ENCODE measurements at regions not wholly inside any gene's neighbourhood (a gene's known extent, or its start where the extent isn't known, plus 50 kb on each side); places are given as distances from the start of the nearest gene placed in this dataset.

DNA sequence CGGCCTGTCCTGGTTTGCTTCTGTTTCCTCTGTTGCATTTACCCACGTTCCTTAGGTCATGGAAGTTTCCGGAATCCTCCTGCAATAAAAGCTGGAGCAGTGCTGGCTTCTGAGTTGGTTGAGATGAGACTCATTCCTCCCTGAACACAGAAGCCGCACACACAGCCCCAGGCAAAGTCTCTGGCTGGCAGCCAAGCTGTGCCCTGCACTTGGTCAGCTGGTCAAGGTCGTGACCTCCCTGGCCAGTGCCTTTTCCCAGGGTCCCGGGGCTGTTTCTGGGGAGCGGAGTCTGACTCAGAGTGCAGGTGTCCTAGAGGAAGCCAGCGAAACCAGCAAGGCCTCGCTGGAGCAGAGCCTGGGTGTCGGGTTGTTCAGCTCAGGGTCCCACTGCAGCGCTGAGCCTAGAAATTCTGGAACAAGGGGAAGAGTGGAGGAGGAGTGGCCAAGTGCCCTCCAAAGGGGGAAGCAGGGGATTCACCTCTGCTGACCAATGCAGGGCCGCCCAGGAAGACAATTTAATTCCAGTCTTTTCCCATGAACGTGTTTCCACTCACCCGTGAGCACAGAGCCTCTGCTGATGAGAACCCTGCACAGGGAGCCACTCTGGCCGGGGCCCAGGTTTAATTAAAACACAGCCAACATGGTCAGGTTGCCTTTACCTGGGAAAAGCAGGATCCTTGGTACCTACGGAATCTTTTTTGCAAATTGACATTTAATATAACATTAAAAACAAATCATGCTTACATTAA is 245.5 kb upstream of the PPP2R2D start:
- TF ChIP-seq, protein P1, sequence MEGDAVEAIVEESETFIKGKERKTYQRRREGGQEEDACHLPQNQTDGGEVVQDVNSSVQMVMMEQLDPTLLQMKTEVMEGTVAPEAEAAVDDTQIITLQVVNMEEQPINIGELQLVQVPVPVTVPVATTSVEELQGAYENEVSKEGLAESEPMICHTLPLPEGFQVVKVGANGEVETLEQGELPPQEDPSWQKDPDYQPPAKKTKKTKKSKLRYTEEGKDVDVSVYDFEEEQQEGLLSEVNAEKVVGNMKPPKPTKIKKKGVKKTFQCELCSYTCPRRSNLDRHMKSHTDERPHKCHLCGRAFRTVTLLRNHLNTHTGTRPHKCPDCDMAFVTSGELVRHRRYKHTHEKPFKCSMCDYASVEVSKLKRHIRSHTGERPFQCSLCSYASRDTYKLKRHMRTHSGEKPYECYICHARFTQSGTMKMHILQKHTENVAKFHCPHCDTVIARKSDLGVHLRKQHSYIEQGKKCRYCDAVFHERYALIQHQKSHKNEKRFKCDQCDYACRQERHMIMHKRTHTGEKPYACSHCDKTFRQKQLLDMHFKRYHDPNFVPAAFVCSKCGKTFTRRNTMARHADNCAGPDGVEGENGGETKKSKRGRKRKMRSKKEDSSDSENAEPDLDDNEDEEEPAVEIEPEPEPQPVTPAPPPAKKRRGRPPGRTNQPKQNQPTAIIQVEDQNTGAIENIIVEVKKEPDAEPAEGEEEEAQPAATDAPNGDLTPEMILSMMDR (IDR thresholded peaks at IDR 0.05): no peak
- no peak for TF ChIP-seq EP300 (IDR thresholded peaks at IDR 0.05)
